ENCODE measurements at regions not wholly inside any gene's neighbourhood (a gene's known extent, or its start where the extent isn't known, plus 50 kb on each side); places are given as distances from the start of the nearest gene placed in this dataset.

DNA sequence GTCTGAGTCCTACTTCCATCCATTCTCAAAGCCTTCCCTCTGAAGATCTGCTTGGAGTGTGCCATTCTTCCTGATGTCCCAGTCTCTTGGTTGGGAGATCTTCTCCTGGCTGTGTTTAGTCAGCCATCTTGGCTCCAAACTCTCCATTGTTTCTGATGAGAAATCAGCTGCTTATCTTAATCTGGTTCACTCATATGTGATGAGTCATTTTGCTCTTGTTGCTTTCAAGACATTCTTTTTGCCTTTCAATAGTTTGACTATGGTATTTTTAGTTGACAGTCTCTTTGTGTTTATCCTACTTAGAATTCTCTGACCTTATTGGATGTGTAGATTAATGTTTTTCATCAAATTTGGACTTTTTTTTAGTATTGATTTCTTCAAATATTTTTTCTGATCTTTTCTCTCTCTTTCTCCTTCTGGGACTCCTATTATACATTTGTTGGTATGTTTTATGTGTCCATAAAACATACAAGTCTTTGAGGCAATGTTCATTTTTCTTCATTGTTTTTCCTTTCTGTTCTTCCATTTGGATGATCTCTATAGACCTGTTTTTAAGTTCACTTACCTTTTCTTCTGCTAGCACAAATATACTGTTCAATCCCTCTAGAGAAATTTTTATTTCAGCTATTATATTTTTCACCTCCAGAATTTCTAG lies 77.2 kb upstream of the CLPB start:
- no peak for DNase-seq (ENCODE audit: low spot score)
- Histone ChIP-seq H3K27ac (no peak overlapping the region), H3K4me1 (ENCODE audit: control insufficient read depth in 1 of 2, low read depth in 2 of 2) (no peaks in the 10 kb centered on the region), H3K4me3 (no peak overlapping the region), H3K9me3 (peaks cover 14% of the 10 kb centered on the region), H3K36me3 (no peaks in the 10 kb centered on the region), H3K27me3 (replicated peaks; ENCODE audit: insufficient read depth) (no peaks in the 10 kb centered on the region)
- ATAC-seq (ENCODE audit: insufficient number of reproducible peaks, low FRiP score, low read depth): no peak
- TF ChIP-seq, protein P1, sequence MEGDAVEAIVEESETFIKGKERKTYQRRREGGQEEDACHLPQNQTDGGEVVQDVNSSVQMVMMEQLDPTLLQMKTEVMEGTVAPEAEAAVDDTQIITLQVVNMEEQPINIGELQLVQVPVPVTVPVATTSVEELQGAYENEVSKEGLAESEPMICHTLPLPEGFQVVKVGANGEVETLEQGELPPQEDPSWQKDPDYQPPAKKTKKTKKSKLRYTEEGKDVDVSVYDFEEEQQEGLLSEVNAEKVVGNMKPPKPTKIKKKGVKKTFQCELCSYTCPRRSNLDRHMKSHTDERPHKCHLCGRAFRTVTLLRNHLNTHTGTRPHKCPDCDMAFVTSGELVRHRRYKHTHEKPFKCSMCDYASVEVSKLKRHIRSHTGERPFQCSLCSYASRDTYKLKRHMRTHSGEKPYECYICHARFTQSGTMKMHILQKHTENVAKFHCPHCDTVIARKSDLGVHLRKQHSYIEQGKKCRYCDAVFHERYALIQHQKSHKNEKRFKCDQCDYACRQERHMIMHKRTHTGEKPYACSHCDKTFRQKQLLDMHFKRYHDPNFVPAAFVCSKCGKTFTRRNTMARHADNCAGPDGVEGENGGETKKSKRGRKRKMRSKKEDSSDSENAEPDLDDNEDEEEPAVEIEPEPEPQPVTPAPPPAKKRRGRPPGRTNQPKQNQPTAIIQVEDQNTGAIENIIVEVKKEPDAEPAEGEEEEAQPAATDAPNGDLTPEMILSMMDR (IDR thresholded peaks at IDR 0.05): no peak

DNA sequence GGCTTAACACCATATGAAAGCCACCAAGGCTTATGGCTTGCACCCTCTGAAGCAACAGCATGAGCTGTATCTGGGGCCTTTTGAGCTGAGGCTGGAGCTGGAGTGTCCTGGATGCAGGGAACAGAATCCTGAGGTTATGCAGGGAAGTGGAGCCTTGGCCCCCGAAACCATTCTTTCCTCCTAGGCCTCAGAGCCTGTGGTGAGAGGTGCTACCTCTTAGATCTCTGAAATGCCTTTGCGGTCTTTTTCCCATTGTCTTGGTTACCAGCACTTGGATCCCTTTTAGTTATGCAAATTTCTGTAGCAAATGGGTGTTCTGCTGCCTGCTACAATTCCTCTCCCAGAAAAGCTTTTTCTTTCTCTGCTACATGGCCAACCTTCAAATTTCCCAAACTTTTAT lies 72.7 kb upstream of the CLPB start:
- no peak for DNase-seq (ENCODE audit: low spot score)
- no peak for ATAC-seq (ENCODE audit: insufficient number of reproducible peaks, low FRiP score, low read depth)
- TF ChIP-seq, protein P1 (IDR thresholded peaks at IDR 0.05): no peak
- no peak overlapping the region for H3K4me3 ChIP-seq
- H3K4me1 ChIP-seq (ENCODE audit: control insufficient read depth in 1 of 2, low read depth in 2 of 2): no peaks in the 10 kb centered on the region
- peaks cover 11% of the 10 kb centered on the region for H3K9me3 ChIP-seq
- H3K27me3 ChIP-seq (replicated peaks; ENCODE audit: insufficient read depth): no peaks in the 10 kb centered on the region
- no peak overlapping the region for H3K27ac ChIP-seq
- no peaks in the 10 kb centered on the region for H3K36me3 ChIP-seq

DNA sequence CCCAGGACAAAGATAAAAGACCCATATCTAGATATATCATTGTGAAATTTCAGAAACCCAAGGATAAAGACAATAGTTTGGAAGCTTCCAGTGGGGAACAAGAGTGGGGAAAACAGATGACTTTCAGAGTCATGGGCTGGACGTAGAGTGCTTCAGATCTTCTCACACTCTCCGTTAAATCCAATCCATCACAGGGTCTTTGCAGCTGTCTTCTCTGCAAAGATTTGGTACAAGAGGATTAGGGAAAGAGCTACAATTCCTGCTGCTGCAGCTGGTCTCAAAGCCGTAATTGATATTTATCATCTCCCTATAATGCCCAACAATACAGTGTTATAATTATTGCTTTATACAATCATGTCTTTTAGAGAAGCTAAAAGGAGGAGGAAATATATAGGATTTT lies 63.4 kb upstream of the CLPB start:
- peaks cover 6% of the 10 kb centered on the region for H3K9me3 ChIP-seq
- DNase-seq (ENCODE audit: low spot score) (no peak), ATAC-seq (ENCODE audit: insufficient number of reproducible peaks, low FRiP score, low read depth) (no peak)
- H3K36me3 ChIP-seq: no peaks in the 10 kb centered on the region
- H3K27ac ChIP-seq: no peak overlapping the region
- TF ChIP-seq, protein P1 (IDR thresholded peaks at IDR 0.05): no peak
- no peaks in the 10 kb centered on the region for H3K4me1 ChIP-seq (ENCODE audit: control insufficient read depth in 1 of 2, low read depth in 2 of 2)
- H3K4me3 ChIP-seq: no peak overlapping the region
- H3K27me3 ChIP-seq (replicated peaks; ENCODE audit: insufficient read depth): no peaks in the 10 kb centered on the region

DNA sequence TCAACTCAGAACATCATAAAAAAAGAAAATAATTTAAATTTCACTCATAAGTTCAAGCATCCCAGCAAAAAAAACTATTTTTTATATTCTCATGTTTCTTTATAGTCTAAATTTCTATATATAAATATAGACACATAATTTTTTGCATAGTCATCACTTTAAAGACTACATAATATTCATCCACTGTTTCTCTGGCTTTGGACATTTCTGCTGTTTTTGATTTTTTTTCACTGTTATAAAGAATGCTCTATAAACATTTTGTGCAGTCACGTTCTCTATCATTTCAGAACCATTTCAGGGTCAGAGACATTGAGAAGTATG lies 59.7 kb upstream of the CLPB start:
- H3K4me1 ChIP-seq (ENCODE audit: control insufficient read depth in 1 of 2, low read depth in 2 of 2): no peaks in the 10 kb centered on the region
- H3K4me3 ChIP-seq: no peak overlapping the region
- no peaks in the 10 kb centered on the region for H3K36me3 ChIP-seq
- no peaks in the 10 kb centered on the region for H3K9me3 ChIP-seq
- TF ChIP-seq, protein P1 (IDR thresholded peaks at IDR 0.05): no peak
- ATAC-seq (ENCODE audit: insufficient number of reproducible peaks, low FRiP score, low read depth) (no peak), DNase-seq (ENCODE audit: low spot score) (no peak)
- no peak overlapping the region for H3K27ac ChIP-seq
- no peaks in the 10 kb centered on the region for H3K27me3 ChIP-seq (replicated peaks; ENCODE audit: insufficient read depth)

DNA sequence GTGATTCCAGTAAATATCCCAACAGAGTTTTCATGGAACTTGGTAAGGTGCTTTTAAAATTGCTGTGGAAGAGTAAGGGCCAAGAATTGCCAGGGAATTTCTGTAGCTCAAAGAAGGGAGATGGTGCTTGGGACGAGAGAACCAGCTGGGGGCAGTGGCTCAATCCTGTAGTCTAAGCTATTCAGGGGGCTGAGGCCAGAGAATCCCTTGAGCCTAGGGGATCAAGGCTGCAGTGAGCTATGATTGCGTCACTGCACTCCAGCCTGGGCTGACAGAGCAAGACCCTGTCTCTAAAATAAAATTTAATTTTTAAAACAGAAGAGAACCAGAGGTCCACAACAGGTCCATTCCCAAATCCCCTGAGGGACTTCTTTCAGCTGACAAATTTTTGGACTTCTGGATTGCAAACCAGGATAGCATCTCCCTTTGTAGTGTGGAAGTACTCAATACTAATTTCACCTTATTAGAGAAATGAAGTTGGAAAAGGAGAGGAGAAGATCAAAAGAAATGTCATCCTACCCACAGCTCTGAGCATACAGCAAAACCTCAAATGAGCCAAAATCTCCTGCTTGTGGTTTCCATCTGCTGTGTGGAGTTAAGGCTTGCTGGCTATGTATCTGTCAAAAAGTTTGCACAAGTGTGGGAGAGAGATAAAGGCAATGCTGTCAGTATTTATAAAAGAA lies 59.2 kb upstream of the CLPB start:
- Histone ChIP-seq H3K27me3 (replicated peaks; ENCODE audit: insufficient read depth) (no peaks in the 10 kb centered on the region), H3K27ac (no peak overlapping the region), H3K9me3 (no peaks in the 10 kb centered on the region), H3K4me1 (ENCODE audit: control insufficient read depth in 1 of 2, low read depth in 2 of 2) (no peaks in the 10 kb centered on the region), H3K36me3 (no peaks in the 10 kb centered on the region), H3K4me3 (no peak overlapping the region)
- DNase-seq (ENCODE audit: low spot score) (no peak), ATAC-seq (ENCODE audit: insufficient number of reproducible peaks, low FRiP score, low read depth) (no peak)
- TF ChIP-seq, protein P1 (IDR thresholded peaks at IDR 0.05): no peak

Data from thoracic aorta (tissue), 2 donors.